ENCODE measurements at regions not wholly inside any gene's neighbourhood (a gene's known extent, or its start where the extent isn't known, plus 50 kb on each side); places are given as distances from the start of the nearest gene placed in this dataset.

DNA sequence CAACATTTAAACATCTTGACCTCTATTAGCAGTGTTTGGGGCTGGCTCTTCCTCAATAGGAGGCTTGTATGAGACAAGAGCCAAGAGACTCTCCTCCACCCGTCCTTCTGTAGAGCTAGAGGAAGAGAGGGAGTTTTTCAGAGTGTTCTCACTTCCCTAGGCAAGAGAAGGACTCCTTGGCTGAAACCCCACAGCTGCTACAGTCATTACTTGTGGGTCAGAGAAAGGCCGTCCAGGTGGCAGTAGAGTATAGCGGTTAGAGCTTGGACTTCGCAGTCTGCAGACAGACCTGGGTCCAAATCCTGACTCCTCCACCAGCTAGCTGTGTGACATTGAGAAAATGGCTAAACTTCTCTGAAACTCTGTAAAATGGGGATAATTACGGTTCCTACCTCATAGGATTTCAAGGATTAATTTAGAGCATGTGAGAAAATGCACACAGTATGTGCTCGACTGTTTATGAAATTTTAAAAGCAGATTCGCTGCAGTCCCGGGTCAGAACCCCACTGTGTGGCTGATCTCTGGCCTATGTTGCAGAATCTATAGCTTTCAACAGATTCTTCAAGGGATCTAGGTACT is 80.8 kb upstream of the ARAP3 start (continued):
- TF ChIP-seq ZBTB20 (tag by site-specific recombination; IDR thresholded peaks at IDR 0.05) (no peak), ZNF133 (tag by site-specific recombination; IDR thresholded peaks at IDR 0.05) (no peak), REPIN1 (tag by site-specific recombination; IDR thresholded peaks at IDR 0.05; ENCODE audit: low read depth) (no peak), ZNF514 (tag by site-specific recombination; IDR thresholded peaks at IDR 0.05) (no peak), WT1 (tag by site-specific recombination; IDR thresholded peaks at IDR 0.05) (no peak), ZNF549 (tag by site-specific recombination; IDR thresholded peaks at IDR 0.05) (no peak), TRIM28 (IDR thresholded peaks at IDR 0.05; ENCODE audit: borderline replicate concordance, low read length) (no peak)
- TF ChIP-seq, protein P1, sequence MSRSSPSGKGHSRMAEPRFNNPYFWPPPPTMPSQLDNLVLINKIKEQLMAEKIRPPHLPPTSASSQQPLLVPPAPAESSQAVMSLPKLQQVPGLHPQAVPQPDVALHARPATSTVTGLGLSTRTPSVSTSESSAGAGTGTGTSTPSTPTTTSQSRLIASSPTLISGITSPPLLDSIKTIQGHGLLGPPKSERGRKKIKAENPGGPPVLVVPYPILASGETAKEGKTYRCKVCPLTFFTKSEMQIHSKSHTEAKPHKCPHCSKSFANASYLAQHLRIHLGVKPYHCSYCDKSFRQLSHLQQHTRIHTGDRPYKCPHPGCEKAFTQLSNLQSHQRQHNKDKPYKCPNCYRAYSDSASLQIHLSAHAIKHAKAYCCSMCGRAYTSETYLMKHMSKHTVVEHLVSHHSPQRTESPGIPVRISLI (tag by site-specific recombination; IDR thresholded peaks at IDR 0.05): no peak
- TF ChIP-seq, protein P2, sequence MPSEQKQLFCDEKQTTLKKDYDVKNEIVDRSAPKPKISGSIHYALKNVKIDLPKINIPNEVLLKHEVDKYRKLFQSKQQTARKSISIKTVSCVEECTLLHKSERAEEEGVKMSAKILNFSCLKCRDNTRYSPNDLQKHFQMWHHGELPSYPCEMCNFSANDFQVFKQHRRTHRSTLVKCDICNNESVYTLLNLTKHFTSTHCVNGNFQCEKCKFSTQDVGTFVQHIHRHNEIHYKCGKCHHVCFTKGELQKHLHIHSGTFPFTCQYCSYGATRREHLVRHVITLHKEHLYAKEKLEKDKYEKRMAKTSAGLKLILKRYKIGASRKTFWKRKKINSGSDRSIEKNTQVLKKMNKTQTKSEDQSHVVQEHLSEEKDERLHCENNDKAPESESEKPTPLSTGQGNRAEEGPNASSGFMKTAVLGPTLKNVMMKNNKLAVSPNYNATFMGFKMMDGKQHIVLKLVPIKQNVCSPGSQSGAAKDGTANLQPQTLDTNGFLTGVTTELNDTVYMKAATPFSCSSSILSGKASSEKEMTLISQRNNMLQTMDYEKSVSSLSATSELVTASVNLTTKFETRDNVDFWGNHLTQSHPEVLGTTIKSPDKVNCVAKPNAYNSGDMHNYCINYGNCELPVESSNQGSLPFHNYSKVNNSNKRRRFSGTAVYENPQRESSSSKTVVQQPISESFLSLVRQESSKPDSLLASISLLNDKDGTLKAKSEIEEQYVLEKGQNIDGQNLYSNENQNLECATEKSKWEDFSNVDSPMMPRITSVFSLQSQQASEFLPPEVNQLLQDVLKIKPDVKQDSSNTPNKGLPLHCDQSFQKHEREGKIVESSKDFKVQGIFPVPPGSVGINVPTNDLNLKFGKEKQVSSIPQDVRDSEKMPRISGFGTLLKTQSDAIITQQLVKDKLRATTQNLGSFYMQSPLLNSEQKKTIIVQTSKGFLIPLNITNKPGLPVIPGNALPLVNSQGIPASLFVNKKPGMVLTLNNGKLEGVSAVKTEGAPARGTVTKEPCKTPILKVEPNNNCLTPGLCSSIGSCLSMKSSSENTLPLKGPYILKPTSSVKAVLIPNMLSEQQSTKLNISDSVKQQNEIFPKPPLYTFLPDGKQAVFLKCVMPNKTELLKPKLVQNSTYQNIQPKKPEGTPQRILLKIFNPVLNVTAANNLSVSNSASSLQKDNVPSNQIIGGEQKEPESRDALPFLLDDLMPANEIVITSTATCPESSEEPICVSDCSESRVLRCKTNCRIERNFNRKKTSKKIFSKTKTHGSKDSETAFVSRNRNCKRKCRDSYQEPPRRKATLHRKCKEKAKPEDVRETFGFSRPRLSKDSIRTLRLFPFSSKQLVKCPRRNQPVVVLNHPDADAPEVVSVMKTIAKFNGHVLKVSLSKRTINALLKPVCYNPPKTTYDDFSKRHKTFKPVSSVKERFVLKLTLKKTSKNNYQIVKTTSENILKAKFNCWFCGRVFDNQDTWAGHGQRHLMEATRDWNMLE (tag by site-specific recombination; conservative IDR thresholded peaks at IDR 0.05; ENCODE audit: low read depth): no peak

DNA sequence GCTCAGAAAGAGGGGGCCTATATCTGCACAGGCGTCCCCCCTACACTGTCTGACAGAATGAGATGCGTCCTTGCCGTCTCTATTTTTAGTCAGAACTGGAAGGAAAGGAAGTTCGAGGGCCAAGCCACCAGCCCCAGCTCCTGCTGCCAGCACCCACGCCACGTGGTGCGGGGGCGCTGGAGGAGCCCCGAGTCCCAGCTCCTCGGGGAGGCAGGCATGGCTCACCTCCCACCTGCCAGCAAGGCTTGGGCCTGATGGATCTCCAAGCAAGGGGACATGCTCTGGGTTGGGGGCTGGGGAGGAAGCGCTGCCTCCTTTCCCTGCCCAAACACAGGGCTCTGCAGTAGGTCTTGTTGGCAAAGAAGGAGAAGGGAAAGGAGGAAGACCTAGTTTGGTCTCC is 80.3 kb upstream of the ARAP3 start:
- H3K9me3 ChIP-seq (ENCODE audit: control insufficient read depth, insufficient read depth, low read depth, low read length): no peaks in the 10 kb centered on the region
- H3K27ac ChIP-seq (ENCODE audit: extremely low read depth, low read depth, low read length): no peak overlapping the region
- no peak overlapping the region for H3K4me3 ChIP-seq (ENCODE audit: low read depth, low read length)
- CTCF ChIA-PET: interaction anchor here (0.7 to 0.9 kb wide), 3 partner anchors 49 to 112 kb away, joined by 3 to 4 read pairs (median 4); no protein-coding TSS in a partner anchor
- H3K4me1 ChIP-seq (ENCODE audit: control insufficient read depth, insufficient read depth, low read length): peaks cover 5% of the 10 kb centered on the region; the same call in 1 of the 2 replicates
- POLR2A ChIA-PET: no interaction called here
- no peaks in the 10 kb centered on the region for H3K36me3 ChIP-seq (ENCODE audit: control insufficient read depth in 2 of 2, insufficient read depth in 1 of 2, low read length in 2 of 2)
- TF ChIP-seq ZNF354C (tag by site-specific recombination; IDR thresholded peaks at IDR 0.05; ENCODE audit: borderline replicate concordance, low read depth) (no peak), ZNF341 (tag by site-specific recombination; IDR thresholded peaks at IDR 0.05; ENCODE audit: low read depth) (no peak), ZNF155 (tag by site-specific recombination; IDR thresholded peaks at IDR 0.05) (no peak), ZNF221 (tag by site-specific recombination; IDR thresholded peaks at IDR 0.05; ENCODE audit: borderline replicate concordance) (no peak), ZNF843 (tag by site-specific recombination; IDR thresholded peaks at IDR 0.05) (no peak), SCRT1 (tag by site-specific recombination; IDR thresholded peaks at IDR 0.05; ENCODE audit: borderline replicate concordance) (no peak), SETDB1 (IDR thresholded peaks at IDR 0.05; ENCODE audit: insufficient read length, low read length) (no peak), OSR2 (tag by site-specific recombination; IDR thresholded peaks at IDR 0.05) (no peak), HOXD13 (CRISPR knock-in tag; IDR thresholded peaks at IDR 0.05; ENCODE audit: borderline replicate concordance) (no peak)
- TF ChIP-seq, protein P3, sequence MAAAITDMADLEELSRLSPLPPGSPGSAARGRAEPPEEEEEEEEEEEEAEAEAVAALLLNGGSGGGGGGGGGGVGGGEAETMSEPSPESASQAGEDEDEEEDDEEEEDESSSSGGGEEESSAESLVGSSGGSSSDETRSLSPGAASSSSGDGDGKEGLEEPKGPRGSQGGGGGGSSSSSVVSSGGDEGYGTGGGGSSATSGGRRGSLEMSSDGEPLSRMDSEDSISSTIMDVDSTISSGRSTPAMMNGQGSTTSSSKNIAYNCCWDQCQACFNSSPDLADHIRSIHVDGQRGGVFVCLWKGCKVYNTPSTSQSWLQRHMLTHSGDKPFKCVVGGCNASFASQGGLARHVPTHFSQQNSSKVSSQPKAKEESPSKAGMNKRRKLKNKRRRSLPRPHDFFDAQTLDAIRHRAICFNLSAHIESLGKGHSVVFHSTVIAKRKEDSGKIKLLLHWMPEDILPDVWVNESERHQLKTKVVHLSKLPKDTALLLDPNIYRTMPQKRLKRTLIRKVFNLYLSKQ (tag by site-specific recombination; IDR thresholded peaks at IDR 0.05; ENCODE audit: borderline replicate concordance): no peak
- TF ChIP-seq, protein P4, sequence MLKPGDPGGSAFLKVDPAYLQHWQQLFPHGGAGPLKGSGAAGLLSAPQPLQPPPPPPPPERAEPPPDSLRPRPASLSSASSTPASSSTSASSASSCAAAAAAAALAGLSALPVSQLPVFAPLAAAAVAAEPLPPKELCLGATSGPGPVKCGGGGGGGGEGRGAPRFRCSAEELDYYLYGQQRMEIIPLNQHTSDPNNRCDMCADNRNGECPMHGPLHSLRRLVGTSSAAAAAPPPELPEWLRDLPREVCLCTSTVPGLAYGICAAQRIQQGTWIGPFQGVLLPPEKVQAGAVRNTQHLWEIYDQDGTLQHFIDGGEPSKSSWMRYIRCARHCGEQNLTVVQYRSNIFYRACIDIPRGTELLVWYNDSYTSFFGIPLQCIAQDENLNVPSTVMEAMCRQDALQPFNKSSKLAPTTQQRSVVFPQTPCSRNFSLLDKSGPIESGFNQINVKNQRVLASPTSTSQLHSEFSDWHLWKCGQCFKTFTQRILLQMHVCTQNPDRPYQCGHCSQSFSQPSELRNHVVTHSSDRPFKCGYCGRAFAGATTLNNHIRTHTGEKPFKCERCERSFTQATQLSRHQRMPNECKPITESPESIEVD (tag by site-specific recombination; IDR thresholded peaks at IDR 0.05): no peak
- TF ChIP-seq, protein P5, sequence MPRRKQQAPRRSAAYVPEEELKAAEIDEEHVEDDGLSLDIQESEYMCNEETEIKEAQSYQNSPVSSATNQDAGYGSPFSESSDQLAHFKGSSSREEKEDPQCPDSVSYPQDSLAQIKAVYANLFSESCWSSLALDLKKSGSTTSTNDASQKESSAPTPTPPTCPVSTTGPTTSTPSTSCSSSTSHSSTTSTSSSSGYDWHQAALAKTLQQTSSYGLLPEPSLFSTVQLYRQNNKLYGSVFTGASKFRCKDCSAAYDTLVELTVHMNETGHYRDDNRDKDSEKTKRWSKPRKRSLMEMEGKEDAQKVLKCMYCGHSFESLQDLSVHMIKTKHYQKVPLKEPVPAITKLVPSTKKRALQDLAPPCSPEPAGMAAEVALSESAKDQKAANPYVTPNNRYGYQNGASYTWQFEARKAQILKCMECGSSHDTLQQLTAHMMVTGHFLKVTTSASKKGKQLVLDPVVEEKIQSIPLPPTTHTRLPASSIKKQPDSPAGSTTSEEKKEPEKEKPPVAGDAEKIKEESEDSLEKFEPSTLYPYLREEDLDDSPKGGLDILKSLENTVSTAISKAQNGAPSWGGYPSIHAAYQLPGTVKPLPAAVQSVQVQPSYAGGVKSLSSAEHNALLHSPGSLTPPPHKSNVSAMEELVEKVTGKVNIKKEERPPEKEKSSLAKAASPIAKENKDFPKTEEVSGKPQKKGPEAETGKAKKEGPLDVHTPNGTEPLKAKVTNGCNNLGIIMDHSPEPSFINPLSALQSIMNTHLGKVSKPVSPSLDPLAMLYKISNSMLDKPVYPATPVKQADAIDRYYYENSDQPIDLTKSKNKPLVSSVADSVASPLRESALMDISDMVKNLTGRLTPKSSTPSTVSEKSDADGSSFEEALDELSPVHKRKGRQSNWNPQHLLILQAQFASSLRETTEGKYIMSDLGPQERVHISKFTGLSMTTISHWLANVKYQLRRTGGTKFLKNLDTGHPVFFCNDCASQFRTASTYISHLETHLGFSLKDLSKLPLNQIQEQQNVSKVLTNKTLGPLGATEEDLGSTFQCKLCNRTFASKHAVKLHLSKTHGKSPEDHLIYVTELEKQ (tag by site-specific recombination; IDR thresholded peaks at IDR 0.05; ENCODE audit: borderline replicate concordance): no peak
- TF ChIP-seq, protein P6, sequence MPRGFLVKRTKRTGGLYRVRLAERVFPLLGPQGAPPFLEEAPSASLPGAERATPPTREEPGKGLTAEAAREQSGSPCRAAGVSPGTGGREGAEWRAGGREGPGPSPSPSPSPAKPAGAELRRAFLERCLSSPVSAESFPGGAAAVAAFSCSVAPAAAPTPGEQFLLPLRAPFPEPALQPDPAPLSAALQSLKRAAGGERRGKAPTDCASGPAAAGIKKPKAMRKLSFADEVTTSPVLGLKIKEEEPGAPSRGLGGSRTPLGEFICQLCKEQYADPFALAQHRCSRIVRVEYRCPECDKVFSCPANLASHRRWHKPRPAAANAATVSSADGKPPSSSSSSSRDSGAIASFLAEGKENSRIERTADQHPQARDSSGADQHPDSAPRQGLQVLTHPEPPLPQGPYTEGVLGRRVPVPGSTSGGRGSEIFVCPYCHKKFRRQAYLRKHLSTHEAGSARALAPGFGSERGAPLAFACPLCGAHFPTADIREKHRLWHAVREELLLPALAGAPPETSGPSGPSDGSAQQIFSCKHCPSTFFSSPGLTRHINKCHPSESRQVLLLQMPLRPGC (tag by site-specific recombination; IDR thresholded peaks at IDR 0.05): no peak
